ES-I3 (cell line): ENCODE measurements at regions not wholly inside any gene's neighbourhood (a gene's known extent, or its start where the extent isn't known, plus 50 kb on each side); places are given as distances from the start of the nearest gene placed in this dataset.
"Not testable (repeated sequence)": the region's sequence is repeated elsewhere in the genome, so short reads cannot be mapped to it uniquely, and the experiment has no call there.

Source experiments
- H3K36me3 ChIP-seq: 2 replicates; pipeline ENCODE4 v1.6.1; 2013; ENCODE audit warnings: mild to moderate bottlenecking, low read length, control low read depth, moderate library complexity; ENCODE audit not compliant: insufficient read depth
- H3K4me1 ChIP-seq: 2 replicates; pipeline ENCODE4 v1.6.1; 2013; ENCODE audit warnings: mild to moderate bottlenecking, control low read depth, low read length; ENCODE audit not compliant: insufficient read depth
- H3K9ac ChIP-seq: 2 replicates; pipeline ENCODE4 v1.6.1; 2013; ENCODE audit warnings: low read depth, mild to moderate bottlenecking, low read length, moderate library complexity
- H3K9me3 ChIP-seq: 2 replicates; pipeline ENCODE4 v1.6.1; 2013; ENCODE audit warnings: mild to moderate bottlenecking, low read length, moderate library complexity; ENCODE audit not compliant: control insufficient read depth, insufficient read depth

DNA sequence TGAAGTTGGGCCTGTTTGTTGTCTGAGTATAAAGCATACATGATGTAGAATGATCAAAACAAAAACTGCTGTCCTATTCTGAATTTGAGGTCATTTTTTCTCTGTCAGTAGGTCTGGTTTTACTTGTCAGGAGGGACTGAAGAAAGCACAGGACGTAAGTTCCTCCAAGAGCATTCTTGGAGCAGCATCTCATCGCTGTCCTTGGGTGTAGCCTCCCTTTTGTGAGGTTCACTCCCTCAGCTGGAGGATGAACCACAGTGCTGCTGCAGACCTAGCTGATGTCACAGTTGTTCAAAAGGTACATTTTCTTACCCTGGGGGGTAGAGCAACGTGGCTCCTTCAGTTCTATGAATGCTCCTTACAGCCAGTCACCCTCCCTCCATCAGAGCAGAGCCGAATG, 490.0 kb upstream of the TBL1XR1 start:
- Histone ChIP-seq H3K9ac (no peak overlapping the region), H3K9me3 (no peaks in the 10 kb centered on the region), H3K4me1 (no peaks in the 10 kb centered on the region; the same call in 1 of the 2 replicates), H3K36me3 (no peaks in the 10 kb centered on the region)

DNA sequence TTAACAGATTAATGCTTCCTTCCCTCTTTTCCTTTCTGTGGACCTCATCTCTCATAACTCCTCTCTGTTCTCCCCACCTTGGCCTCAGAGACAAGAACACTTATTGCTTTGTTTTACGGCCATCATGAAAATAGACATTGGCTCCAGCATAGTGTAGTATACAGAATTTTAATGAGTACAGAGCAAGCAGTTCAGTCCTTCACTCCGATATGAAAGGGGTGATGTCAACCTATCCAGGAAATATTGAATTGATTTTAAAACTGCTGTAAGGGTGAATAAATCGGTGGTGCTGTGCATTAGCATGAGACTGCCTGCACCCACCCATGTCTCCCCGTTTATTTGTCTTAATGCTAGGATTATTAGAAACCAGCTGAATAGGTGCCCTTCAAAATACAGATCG, 490.9 kb upstream of the TBL1XR1 start:
- Histone ChIP-seq H3K36me3 (no peaks in the 10 kb centered on the region), H3K9me3 (no peaks in the 10 kb centered on the region), H3K9ac (no peak overlapping the region), H3K4me1 (no peaks in the 10 kb centered on the region)

DNA sequence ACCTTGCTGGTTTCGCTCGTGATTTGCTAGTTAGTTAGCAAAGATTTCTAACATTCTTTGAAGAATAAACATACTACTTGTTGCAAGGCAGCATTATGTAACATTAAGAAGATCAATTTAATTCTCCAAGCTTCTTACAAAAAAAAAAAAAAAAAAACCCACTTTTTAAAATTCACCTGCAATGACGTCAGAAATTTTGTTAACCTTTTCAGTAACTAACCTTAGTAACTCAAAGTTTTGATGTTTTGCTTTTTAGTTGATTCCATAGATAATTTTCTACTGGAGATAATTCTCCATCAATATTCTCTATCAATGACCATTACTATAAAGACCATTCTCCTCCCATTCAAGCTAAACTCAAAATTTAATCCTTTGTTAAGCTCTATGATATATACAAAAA, 491.8 kb upstream of the TBL1XR1 start:
- Histone ChIP-seq H3K9ac (no peak overlapping the region), H3K9me3 (no peaks in the 10 kb centered on the region), H3K36me3 (no peaks in the 10 kb centered on the region), H3K4me1 (peaks cover 4% of the 10 kb centered on the region; the same call in 1 of the 2 replicates)

DNA sequence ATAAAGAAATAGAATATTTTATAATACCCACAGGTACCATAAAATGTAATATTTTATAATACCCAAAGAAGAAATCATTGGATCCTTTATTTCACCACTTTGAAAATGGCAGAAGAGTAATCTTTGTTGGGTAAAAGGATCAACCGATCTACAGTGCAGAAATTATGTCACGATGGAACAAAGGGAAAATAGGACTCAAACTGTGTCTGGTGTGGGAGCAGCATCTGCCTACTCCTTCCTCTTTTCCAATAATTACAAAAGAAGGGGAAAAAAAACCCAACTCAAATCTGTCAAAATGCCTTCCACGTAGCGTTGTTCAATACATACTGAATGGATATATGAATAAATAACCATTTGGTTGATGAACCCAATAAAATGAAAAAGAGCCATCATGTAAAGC, 492.6 kb upstream of the TBL1XR1 start:
- no peaks in the 10 kb centered on the region for H3K9me3 ChIP-seq
- no peaks in the 10 kb centered on the region for H3K36me3 ChIP-seq
- H3K9ac ChIP-seq = no peak overlapping the region
- H3K4me1 ChIP-seq = peaks cover 7% of the 10 kb centered on the region; the same call in 1 of the 2 replicates

DNA sequence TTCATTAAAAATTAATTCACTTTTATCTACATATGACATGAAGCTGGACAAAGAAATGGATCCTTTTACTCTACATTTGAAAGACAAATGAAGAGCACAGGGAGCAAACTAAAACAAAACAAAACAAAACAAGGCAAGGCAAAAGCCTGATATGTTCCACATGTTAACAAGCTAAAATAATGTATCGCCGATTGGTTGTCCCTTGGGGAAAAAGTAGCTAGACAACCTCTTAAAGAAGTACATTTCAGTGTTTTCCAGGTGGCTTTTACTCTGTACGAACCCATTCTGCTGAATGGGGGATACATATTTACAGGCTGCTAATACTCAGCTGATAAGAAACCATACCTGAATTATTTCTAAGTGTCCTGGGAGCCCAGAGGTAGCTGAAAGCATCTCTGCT, 493.0 kb upstream of the TBL1XR1 start:
- Histone ChIP-seq H3K4me1 (peaks cover 7% of the 10 kb centered on the region; the same call in 1 of the 2 replicates), H3K9me3 (no peaks in the 10 kb centered on the region), H3K36me3 (no peaks in the 10 kb centered on the region), H3K9ac (no peak overlapping the region)

DNA sequence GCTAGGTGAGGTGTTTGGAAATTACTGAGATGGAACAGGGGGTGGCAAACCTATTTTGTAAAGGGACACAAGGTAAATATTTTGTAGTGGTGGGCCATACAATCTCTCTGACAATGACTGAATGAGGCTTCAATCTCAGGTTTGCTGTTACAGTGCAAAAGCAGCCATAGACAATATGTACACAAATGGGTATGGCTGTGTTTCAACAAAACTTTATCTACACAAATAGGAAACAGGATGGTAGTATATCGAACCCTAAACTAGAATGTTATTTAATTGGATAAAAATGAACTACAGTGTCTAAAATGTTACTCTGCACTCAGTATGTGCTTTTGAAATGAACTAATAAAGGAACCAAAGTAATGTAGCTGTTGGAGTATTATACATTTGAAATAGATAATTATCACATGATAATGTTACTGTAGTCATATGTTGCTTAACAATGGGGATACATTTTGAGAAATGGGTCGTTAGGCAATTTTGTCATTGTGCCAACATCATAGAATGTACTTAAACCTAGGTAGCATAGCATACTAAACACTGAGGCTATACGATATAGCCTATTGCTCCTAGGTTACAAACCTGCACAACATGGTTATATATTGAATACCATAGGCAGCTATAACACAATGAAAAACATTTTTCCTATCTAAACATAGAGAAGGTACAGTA, 495.2 kb upstream of the TBL1XR1 start:
- Histone ChIP-seq H3K9me3 (no peaks in the 10 kb centered on the region), H3K9ac (no peak overlapping the region), H3K36me3 (no peaks in the 10 kb centered on the region), H3K4me1 (peaks cover 7% of the 10 kb centered on the region; the same call in 1 of the 2 replicates)

DNA sequence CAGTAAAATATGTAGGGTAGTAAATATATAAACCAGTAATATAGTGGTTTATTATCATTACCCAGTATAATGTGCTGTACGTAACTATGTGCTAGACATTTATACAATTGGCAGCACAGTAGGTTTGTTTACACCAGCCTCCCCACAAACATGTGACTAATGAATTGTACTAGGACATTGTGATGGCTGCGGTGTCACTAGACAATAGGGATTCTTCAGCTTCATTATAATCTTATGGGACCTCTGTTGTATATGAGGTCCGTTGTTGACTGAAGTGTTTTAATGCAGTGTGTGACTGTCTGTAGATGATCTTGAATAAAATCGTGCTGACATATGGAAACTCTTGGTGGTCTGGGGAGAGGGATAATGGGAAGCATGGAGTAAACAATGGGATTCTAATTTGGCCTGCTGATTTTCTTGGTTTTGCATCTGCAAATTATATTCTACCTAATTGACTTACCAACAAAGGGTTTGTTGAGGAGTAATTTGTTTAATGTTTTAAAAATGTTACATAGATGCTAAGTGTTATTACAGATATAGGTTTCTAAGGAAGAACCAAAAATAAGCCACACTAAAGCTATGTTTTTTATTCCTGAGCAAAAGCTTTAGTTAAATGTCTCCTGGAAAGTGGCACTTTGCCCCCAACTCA, 496.5 kb upstream of the TBL1XR1 start:
- Histone ChIP-seq H3K4me1 (peaks cover 7% of the 10 kb centered on the region; the same call in 1 of the 2 replicates), H3K9me3 (no peaks in the 10 kb centered on the region), H3K9ac (no peak overlapping the region), H3K36me3 (no peaks in the 10 kb centered on the region)

DNA sequence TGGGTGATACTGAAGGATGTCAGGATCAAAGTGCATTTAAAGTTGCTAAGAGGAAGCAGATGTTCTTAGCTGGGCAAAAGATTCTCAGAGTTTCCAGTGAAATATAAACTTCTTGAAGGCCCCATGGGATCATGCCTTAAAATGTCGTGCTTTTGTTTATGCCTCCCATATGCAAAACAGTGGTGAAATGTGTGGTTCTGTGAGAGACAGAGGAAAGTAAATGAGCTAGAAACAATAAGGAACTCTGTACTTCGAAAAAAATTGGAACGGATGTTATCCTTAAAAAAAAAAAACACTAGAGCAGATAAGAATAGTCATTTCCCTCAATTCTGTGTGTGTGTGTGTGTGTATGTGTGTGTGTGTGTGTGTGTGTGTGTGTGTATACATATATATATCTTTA, 497.0 kb upstream of the TBL1XR1 start:
- no peaks in the 10 kb centered on the region for H3K9me3 ChIP-seq
- H3K4me1 ChIP-seq = peaks cover 7% of the 10 kb centered on the region; the same call in 1 of the 2 replicates
- no peaks in the 10 kb centered on the region for H3K36me3 ChIP-seq
- no peak overlapping the region for H3K9ac ChIP-seq

DNA sequence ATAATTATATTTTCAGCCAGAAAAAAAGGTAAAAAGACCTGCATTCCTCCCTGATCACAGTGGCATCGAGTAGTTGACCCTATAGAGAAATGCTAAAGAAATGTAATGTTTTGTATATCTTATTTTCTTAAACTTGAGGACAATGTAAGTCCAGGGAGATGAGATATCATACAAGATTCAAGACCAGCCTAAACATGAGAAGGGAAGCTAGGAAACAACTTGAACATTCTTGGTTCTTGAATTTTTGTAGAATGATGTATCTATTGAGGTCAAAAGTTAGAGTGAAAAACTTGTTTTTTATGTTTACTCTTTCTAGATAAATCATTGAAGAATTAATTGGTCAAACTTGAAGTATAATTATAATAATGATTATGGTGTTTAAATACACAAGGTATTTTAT, 497.7 kb upstream of the TBL1XR1 start:
- H3K36me3 ChIP-seq = no peaks in the 10 kb centered on the region
- H3K9ac ChIP-seq = no peak overlapping the region
- H3K4me1 ChIP-seq = peaks cover 7% of the 10 kb centered on the region; the same call in 1 of the 2 replicates
- H3K9me3 ChIP-seq = no peaks in the 10 kb centered on the region

DNA sequence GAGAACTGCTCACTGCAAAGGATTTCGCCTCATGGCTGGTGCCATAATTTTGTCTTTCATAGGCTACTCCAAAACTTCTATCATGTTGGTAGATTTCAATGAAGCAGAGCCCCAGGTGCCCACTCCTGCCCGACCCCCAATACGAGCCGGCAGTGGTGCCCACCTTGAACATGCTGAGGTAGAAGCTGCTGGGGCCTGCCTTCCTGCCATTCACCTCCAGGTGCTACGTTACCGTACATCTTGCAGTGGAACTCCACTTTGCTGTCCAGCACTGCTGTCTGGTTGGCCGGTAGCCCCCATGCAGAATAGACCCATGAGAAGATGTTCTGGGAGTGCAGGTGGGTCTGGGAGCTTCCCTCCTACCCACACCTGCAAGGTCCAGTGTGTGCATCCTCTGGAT, 502.8 kb upstream of the TBL1XR1 start:
- H3K4me1 ChIP-seq = no peaks in the 10 kb centered on the region
- H3K9me3 ChIP-seq = no peaks in the 10 kb centered on the region
- H3K36me3 ChIP-seq = no peaks in the 10 kb centered on the region
- H3K9ac ChIP-seq = no peak overlapping the region

DNA sequence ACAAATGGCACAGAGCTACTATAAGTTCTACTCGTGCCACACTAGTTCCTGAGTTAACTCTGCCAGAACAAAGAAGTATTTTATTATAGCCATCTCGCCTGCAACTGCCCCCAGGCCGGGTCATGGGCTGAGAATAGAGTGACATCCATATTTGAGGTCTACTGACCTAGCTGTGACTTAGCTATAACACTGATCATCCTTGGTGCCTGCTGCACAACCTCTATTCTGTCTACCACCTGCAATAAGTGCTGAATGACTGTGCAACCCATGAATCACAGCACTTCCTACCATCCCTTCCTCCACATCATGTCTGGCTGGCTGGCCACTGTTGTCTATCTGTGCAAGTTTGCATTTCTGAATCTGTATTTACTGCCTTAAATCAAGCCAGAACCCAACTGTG, 506.5 kb upstream of the TBL1XR1 start:
- H3K9me3 ChIP-seq = no peaks in the 10 kb centered on the region
- H3K36me3 ChIP-seq = no peaks in the 10 kb centered on the region
- H3K9ac ChIP-seq = no peak overlapping the region

DNA sequence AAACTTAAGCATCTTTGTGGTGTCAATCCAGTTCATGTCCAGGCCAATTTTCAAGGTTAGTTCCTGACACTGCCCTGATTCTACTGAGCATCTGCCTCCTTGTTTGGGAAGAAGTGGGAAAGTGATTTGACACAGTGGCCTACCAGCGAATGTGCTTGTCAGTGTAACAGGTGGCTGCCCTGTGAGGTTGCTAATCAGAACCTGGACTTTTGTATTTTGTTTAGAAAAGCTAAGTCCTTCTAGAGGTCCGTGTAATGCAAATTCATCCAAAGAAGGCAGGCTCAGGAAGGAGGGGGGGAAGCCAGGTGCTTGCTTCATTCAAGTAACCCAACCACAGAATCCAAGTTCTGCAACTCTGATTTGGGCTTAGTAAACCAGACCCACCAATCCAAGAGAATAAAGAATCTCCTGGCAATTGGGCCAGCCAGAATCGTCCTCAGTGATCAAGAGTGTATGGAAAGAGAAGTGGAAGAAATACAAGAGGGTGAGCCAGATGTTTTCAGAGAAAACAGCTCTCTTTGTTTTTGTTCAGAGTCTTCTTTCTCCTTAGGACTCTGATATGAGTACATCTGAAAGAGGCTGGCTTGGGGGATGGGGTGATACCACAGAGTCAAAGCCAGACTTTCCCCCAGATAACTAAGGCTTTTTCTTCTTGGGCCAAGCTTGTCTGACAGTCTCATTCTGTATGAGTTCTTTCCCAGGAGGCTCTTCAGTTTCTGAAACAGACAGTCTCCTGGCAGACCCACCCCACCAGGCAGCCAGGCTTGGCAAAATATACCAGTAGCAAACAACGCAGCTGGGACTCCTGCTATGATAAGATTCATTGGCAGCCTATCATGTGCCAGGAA, 508.9 kb upstream of the TBL1XR1 start:
- H3K9ac ChIP-seq = no peak overlapping the region
- no peaks in the 10 kb centered on the region for H3K36me3 ChIP-seq
- H3K9me3 ChIP-seq = no peaks in the 10 kb centered on the region
- H3K4me1 ChIP-seq = no peaks in the 10 kb centered on the region

More for the DNA sequence above, 506.5 kb upstream of the TBL1XR1 start:
- H3K4me1 ChIP-seq = no peaks in the 10 kb centered on the region

DNA sequence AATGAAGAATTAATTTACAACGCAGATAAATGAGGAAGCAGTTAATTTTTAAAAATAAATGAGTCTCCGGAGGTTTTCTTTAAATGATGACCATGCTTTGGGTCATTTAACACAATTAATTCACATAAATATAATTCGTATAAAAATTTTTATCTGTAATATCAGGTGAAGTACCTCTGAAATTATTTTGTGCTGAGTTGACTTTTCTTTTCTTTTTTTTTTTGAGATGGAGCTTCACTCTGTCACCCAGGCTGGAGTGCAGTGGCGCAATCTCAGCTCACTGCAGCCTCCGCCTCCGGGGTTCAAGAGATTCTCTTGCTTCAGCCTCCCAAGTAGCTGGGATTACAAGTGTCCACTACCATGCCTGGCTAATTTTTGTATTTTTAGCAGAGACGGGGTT, 512.2 kb upstream of the TBL1XR1 start:
- not testable (repeated sequence) for H3K4me1 ChIP-seq, H3K36me3 ChIP-seq, H3K9ac ChIP-seq, H3K9me3 ChIP-seq

DNA sequence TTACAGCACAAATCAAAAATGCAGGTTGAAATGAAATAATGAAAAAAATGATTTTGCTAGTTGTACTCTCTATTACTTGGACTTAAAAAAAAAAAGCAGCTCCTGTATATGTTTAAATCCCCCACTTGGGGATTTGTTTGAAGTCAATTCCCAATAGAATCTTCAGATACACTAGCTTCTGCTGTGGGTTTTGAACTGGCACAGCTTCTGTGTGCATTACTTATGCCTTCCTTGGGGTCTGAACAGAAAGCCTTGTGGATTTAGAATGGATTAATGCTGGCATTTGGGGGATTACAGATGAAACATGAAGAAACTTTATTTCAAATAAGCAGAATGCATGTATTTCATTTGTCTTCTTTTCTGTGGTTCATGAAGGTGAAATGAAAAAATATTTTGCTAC, 513.2 kb upstream of the TBL1XR1 start:
- Histone ChIP-seq H3K36me3 (no peaks in the 10 kb centered on the region), H3K9me3 (no peaks in the 10 kb centered on the region), H3K9ac (no peak overlapping the region), H3K4me1 (peaks cover 3% of the 10 kb centered on the region; the same call in 1 of the 2 replicates)
